Germinal center (tissue), 1 donor: ENCODE measurements at regions not wholly inside any gene's neighbourhood (a gene's known extent, or its start where the extent isn't known, plus 50 kb on each side); places are given as distances from the start of the nearest gene placed in this dataset.

ENCODE experiments used
- DNase-seq: peaks from one replicate; pipeline ENCODE4 v3.0.0; 2012; ENCODE audit warnings: mixed read lengths, low spot score

DNA sequence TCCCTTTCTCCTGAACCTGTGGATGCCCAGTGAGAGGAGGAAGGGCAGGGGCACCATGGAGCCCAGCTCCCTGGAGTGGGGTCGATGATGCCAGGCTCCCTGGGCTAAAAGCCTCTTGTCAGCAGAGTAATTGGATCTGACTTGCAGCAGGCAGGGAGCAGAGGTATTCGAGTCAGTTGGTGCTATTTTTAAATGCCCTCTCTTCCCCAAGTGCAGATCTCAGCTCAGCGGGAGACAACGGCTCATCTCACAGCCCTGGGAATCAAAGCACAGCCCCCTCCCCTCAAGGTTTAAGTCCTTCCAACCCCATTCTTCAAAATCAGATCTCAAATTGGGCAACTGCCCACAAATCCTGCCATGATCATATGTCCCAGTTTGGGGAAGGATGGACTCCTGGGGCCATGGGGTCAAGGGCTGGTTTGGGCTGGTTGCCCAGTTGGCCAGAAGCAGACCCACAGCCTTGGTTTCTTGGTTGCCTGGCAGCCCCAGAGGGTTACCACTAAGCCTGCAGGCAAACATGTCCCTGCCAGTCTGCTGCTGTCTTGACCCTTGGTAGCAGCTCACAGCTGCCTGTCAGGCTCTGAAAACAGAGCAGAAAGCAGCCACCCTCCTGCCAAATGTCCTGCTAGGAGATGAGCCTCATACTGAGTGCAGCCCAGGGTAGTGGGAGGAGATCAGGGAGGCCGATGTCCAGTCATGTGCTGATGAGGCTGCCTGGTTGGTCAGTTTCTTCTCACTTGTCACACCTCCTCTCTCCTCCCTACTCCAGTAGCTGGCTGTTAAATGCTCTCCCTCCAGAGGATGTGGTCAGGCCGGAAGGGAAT, 244.9 kb downstream of the LOXHD1 start:
- DNase-seq, result no peak

DNA sequence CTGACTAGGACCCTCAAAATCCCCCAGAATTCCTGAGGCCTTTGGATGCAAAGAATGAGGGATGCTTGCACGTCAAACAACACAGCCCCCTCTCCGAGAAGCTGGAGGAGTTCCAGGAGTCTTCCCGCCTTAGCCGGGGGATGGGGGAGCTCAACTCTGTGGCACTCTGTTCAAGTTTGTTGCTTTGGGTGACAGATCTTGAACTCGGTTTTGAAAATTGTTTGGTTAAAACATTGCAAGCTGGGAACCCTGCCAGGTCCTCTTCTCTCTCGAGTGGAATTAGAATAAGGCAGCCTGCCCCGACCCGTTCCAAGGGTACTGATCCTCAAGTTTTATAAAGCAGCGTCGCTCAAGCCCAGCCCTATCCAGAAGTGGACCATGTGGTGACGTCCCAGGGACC, 244.1 kb downstream of the LOXHD1 start:
- no peak for DNase-seq

DNA sequence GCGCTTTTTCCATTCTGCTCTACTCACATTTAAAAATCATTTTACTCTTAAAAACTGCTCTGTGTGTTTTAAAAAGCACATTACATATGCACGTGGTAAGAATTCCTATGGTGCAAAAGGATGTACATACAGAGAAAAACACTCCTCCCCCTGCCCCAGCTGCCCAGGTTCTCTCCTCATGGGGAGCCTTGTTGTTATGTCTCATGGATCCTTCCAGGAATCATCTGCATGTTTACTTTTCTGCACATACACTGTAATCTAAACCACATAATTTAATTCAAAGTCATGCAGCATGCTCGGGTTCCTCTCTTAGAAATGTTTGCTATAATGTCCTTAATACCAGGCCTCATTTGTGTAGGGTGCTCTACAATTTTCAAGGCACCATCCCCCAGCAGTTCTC, 243.3 kb downstream of the LOXHD1 start:
- DNase-seq, result no peak

DNA sequence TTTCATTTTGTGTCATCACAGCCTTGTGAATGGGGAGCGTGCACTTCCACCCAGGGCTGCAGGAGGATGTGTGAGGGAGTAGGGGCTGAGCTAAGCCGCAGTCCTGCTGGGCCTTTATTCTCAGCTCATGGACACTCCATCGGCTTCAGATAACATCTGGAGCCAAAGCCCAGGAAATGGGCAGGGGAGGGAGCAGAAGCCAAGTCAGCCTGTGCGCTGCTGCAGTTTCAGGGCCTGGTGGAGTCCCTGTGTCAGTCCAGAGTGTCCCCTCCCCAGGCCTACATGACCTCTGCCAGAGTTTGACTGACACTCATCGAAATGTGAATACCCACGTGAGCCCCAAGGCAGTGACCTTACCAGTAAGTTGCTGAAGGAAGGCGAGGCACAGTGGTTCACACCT, 242.2 kb downstream of the LOXHD1 start:
- DNase-seq, result no peak

DNA sequence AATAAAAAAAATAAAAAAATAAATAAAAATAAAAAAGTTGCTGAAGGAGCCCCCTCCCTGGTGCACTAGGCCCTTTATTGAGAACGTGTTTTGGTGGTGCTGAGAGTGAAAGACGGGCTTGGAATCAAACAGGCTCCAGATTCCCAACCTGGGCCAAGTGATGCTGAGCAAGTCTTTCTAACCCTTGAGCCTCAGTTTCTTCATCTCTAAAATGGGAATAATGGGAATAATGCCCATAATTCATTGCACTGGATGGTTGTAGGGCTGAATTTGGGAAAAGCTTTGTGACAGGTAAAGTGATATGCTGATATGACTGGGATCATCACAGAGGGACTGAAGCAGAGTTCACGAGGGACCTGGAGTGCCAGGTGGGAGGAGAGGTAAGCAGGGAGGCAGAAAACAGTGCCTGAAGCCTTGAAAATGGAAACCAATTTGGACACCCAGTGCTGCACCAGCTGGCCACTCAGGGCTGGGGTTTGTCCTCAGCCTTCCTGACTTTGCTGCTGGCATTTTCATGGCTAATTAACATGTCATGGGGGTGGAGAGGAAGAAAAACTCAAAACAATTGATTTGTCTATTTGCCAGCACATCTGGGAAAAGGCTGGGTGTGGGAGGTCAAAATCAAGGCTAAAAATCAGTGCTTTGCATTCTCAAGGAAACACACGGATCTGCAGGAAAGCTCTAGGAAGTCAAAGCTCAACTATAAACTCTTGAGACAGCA, 241.3 kb downstream of the LOXHD1 start:
- DNase-seq, result no peak

DNA sequence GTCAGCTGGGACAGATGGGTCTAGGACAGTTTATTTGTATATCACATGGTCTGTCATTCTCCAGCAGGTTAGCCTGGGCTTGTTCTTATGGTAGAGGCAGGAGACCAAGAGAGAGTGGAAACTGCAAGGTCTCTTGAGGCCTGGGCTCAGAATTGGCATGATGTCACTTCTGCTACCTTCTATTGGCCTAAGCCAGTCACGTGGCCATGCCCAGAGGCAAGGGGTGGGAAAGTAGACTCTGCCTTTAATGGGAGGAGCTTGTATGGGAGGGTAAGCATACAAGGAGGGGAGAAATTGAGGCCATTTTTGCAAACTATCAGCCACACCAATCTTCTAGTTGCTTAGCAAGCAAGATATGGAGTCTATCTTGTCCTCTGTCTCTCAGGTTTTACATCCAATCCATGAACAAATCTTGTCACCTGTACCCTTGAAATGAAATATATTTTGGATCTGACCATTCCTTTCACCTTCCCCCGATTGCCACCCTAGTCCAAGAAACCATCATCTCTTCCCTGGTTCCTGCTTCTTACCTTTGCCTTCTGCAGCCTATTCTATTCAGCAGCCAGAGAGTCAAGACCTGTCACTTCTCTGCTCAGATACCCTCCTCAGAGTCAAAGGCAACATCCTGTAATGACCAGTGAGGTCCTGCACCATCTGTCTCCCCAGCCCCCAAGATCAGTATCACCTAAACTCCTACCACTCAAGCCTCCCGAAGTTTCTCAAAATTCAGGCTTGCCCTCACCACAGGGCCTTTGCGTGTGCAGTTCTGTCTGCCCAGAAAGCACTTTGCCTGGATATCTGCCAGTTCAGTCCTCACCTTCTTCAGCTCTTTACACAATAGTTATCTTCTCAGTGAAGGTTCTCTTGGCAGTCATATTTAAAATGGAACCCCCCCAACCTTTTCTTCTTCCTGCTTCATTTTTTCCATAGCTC, 240.0 kb downstream of the LOXHD1 start:
- DNase-seq, result peak; percentile 55

DNA sequence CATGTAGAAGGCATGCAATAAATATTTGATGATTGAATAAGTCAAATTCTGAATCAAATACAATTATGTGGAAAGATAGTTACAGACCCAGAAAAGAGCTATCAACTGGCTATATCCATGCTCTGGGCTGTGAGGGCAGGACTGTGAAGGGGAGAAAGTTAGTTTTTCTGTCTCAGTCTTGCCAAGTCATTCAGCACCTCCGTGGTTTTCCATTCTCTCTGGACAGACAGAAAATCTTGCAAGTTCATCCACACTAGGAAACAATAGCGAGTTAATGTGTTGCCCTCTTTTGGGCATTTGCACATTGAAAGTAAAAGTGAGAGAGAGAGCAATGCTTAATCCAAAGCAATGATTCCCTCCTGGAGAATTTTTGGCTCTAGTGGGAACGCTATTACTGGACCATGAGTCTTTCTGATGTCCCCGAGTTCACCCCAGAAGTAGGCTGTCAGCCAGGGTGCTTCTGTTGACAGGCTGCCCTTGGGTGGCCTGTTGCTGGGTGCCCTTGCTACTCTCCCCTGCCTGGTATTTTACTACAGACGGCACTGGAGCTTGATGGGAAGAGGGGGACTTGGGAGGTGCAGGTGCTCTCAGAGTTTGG, 238.3 kb downstream of the LOXHD1 start:
- DNase-seq, result no peak

DNA sequence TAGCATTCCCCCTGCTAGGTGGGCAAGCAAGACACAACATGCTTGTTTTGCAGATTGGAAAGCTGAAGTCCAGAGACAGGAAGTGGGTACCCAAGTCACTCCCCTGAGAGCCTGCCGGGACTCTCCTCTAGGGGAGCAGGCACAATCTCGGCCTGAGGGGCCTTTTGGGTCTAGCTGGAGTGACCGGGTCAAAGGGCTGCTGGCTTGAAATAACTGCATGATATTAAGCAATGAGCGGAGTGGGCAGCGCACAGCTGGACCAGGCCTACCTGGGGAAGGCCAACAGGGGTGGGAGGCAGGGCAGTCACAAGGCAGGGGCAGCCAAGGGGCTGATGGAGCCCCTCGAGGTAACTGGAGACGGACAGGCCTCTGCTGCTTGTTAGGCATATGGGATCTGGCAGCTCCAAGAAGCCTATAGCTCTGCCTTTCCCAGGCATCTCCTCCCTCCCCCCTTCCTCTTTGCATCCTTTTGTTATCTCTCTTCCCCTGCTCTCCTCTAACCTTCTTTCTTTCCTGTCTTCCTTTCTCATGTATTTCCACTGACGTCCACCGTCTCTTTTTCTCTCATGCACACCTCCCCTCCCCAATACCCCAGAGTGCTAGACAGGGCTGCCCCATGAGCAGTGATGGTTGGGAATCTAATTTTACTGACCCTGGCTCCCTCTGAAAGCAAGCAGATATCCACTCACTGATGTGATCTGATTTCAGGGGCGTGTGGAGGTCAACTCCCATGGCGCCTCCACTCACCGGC, 237.5 kb downstream of the LOXHD1 start:
- no peak for DNase-seq

DNA sequence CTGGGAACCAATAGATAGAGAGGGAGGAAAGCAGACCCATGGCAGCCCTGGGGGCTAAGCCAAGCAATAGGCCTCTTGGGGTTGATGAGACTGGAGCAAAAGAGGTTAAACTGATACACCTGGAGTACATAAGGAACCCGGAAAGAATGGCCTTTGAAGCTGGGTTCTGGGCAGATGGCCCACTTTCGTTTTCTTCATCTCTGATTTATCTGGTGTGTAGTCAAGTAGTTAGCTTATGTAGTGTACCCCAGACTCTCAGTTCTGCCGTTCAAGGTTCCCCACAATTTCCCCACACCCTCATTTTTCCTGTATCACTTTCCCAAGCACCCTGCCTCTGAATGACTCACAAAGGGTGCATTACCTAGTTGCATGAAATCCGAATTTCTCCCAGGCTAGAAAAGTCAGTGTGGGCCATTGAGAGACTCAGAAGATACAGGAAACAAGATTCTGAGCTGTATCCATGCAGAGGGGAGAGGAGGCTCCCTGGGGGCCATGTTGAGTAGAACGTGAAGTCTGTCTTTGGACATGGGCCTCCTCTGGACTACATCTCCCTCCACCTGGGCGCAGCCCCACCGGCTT, 235.0 kb downstream of the LOXHD1 start:
- no peak for DNase-seq

DNA sequence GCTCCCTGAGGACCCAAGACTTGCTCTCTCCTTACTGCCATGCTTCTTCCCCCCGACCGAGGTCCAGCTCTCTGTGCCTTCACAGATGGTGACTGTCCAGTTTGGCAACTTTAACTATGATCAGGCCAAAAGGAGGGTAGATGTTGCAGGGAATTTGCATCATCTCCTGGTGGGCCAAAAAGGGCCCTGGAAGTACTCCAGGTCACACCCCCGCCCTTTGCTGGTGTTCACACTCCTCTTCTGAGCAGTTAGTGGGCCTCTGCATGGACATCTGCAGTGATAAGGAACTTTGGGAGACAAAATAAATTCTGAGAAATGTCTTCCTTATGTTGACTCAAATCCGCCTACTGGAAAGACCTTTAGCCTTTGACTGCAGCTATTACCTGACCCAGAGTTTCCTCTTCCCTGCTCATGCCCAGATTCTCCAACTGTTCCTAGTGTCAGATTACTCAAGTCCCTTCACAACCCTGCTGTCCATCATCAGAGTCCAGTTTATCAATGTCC, 234.4 kb downstream of the LOXHD1 start:
- no peak for DNase-seq

DNA sequence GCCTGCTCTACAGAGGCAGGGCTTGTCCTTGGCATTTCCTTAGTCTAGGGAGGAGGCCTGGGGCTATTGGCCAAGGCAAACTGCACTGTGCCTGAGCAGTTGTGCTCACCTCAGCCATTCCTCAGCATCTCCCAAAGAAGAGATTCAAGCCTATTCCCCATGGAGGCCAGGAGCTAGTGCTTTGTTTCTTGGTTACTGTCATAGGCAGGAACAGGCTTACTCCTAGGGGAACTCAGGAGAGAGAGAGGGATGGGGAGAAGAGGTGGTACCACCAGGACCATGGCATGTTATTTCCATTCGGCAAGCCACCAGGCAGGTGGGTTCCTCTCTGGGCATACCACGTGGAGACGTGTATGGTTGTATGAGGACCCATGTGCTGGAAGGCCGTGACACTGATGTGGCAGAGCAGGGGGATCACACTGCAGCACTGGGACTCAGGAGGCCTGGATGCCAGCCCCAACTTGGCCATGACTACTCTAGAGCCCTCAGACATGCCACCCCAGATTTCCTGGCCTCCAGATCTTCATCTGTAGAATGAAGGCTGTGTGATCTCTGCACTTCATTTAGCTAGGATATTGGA, 233.7 kb downstream of the LOXHD1 start:
- DNase-seq, result no peak

DNA sequence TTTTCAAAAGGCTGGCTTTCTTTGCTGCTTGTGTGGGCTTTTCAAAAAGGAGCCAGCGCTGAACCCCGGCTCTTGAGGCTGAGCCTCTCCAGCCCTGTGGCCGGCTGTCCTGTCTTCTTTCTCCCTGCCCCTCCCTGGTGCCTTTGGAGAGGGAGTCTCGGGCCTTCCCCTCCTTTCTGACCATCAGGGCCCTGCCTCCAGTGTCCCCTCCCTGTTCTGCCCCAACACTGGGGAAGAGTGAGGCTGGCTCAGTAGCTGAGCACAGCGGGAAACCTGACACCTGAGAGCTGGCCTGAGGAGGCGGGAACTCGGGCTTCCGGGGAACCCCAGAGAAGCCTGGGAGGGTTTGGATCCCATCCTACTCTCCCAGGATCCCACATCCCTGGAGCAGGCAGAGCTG, 232.1 kb downstream of the LOXHD1 start:
- DNase-seq, result no peak

DNA sequence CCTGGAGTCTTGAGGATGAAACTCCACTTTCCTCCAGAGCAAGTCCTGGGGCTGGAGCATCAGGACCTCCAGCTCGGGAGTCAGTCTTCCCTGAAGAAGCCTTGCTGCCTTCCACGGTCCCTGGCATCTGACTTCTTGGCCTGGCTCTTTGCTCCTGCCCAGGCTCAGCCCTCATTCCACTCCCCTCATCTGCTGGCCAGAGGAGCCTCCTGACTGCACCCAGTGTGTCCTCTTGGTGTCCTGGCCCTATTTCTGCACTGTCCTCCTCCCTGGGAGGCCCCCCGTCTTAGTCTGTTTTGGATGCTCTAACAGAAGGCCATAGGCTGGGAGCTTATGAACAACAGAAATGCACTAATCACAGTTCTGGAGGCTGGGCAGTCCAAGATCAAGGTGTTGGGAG, 231.5 kb downstream of the LOXHD1 start:
- DNase-seq, result no peak

DNA sequence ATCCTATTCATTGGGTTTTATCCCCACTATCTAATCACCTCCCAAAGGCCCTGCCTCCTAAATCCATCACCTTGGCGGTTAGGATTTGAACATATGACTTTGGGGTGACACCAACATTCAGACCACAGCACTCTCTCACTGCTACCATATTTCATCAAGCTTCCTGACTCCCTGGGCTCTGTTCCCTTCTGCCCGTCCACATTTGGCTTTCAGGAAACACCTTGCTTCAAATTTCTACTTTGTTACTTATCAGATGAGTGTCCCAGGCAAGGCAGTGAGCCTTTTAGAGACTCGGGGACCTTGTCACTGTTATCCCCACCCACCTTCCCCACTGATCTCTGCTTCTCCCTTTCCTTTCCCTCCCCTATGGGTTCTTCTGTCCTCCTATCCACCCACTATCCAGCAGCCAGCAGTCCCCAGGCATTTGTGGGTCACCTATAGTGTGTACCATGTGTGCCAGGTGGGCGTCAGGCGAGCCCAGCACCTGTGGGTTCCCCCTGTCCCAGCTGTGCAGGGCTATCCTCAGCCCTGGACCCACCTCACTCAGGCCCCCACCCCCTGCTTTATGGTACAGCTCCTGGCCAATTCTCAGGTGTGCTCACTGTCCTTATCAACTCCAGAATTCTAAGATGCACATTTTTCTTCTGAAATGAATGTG, 230.9 kb downstream of the LOXHD1 start:
- DNase-seq, result no peak

DNA sequence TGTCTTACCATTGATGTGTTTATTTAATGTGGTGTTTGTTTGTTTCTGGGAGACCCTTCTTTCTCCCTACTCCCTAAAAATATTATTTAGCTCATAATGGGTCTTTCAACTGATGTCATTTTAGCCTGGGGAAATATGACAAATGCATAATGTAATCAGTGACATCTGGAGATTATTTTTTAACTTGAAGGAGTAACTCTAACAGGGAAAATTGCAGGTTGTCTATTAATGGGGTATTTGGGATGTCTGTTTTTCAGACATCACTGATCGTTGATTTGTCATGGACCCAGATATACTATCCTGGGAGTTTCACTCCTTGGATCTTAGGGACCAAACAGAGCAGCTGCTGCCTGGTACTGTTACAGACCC, 230.4 kb downstream of the LOXHD1 start:
- DNase-seq, result no peak
